Nephron progenitor cell (in vitro differentiated cells): ENCODE measurements at regions not wholly inside any gene's neighbourhood (a gene's known extent, or its start where the extent isn't known, plus 50 kb on each side); places are given as distances from the start of the nearest gene placed in this dataset.

Experiments
- DNase-seq: peaks from one replicate; pipeline ENCODE4 v3.0.0; 2021
- H3K27ac Mint-ChIP-seq: 2 replicates; pipeline ENCODE4 v1.8.0; 2021; ENCODE audit warnings: mild to moderate bottlenecking, moderate library complexity, mixed read lengths
- H3K27me3 Mint-ChIP-seq: 2 replicates; pipeline ENCODE4 v1.8.0; 2021; ENCODE audit warnings: mild to moderate bottlenecking, low read depth, mixed read lengths; ENCODE audit not compliant: poor library complexity
- H3K36me3 Mint-ChIP-seq: 2 replicates; pipeline ENCODE4 v1.8.0; 2021; ENCODE audit warnings: low read depth, mixed read lengths
- H3K4me1 Mint-ChIP-seq: 2 replicates; pipeline ENCODE4 v1.8.0; 2021; ENCODE audit warnings: mixed read lengths
- H3K4me3 Mint-ChIP-seq: 2 replicates; pipeline ENCODE4 v1.8.0; 2021; ENCODE audit warnings: mild to moderate bottlenecking, moderate library complexity, mixed read lengths
- H3K9me3 Mint-ChIP-seq: 2 replicates; pipeline ENCODE4 v1.8.0; 2021; ENCODE audit warnings: mild to moderate bottlenecking, moderate library complexity, mixed read lengths
- CTCF ChIP-seq: fragments of 200-600 bp; sonication (generic); IDR thresholded peaks from 2 replicates; pipeline ENCODE4 v1.5.0; 2021; ENCODE audit warnings: antibody characterized with exemption

- DNase-seq: no peak
- H3K4me1 Mint-ChIP-seq: peaks cover 5% of the 10 kb centered on the region
- H3K9me3 Mint-ChIP-seq: peaks cover 6% of the 10 kb centered on the region
- no peaks in the 10 kb centered on the region for H3K27me3 Mint-ChIP-seq
- no peak for TF ChIP-seq CTCF
- no peaks in the 10 kb centered on the region for H3K36me3 Mint-ChIP-seq
- H3K4me3 Mint-ChIP-seq: no peak overlapping the region
- H3K27ac Mint-ChIP-seq: no peak overlapping the region
These were observed 111.2 kb upstream of the HAPLN1 start for GRCh38 chr5:83831834-83832233.

- no peak overlapping the region for H3K27ac Mint-ChIP-seq
- TF ChIP-seq CTCF: no peak
- peaks cover 4% of the 10 kb centered on the region for H3K36me3 Mint-ChIP-seq
- no peak overlapping the region for H3K4me3 Mint-ChIP-seq
- peaks cover 14% of the 10 kb centered on the region for H3K9me3 Mint-ChIP-seq
- no peak for DNase-seq
- H3K27me3 Mint-ChIP-seq: no peaks in the 10 kb centered on the region
- no peaks in the 10 kb centered on the region for H3K4me1 Mint-ChIP-seq
These were observed 106.5 kb upstream of the HAPLN1 start for GRCh38 chr5:83827111-83827557.

GRCh38 chr5:83817591-83817990 lies 96.9 kb upstream of the HAPLN1 start:
- no peak for DNase-seq
- Mint-ChIP-seq H3K4me3 (no peak overlapping the region), H3K27me3 (no peaks in the 10 kb centered on the region), H3K4me1 (no peaks in the 10 kb centered on the region), H3K27ac (no peak overlapping the region), H3K9me3 (peaks cover 26% of the 10 kb centered on the region), H3K36me3 (peaks cover 18% of the 10 kb centered on the region)
- TF ChIP-seq CTCF: no peak

- Mint-ChIP-seq H3K4me1 (no peaks in the 10 kb centered on the region), H3K9me3 (peaks cover 22% of the 10 kb centered on the region)
- no peak for TF ChIP-seq CTCF
These were observed 95.0 kb upstream of the HAPLN1 start for GRCh38 chr5:83815661-83816060.

GRCh38 chr5:83810511-83810910 lies 89.9 kb upstream of the HAPLN1 start:
- Mint-ChIP-seq H3K36me3 (no peaks in the 10 kb centered on the region), H3K4me1 (no peaks in the 10 kb centered on the region), H3K27me3 (no peaks in the 10 kb centered on the region), H3K4me3 (no peak overlapping the region), H3K27ac (no peak overlapping the region), H3K9me3 (peaks cover 24% of the 10 kb centered on the region)
- DNase-seq: no peak
- no peak for TF ChIP-seq CTCF

More at GRCh38 chr5:83815661-83816060, 95.0 kb upstream of the HAPLN1 start:
- H3K27me3 Mint-ChIP-seq: no peaks in the 10 kb centered on the region
- H3K27ac Mint-ChIP-seq: no peak overlapping the region
- no peak overlapping the region for H3K4me3 Mint-ChIP-seq
- no peak for DNase-seq
- peaks cover 11% of the 10 kb centered on the region for H3K36me3 Mint-ChIP-seq

- TF ChIP-seq CTCF: no peak
- Mint-ChIP-seq H3K27ac (no peak overlapping the region), H3K4me1 (peaks cover 15% of the 10 kb centered on the region), H3K36me3 (peaks cover 14% of the 10 kb centered on the region), H3K4me3 (no peak overlapping the region), H3K27me3 (no peaks in the 10 kb centered on the region), H3K9me3 (peaks cover 23% of the 10 kb centered on the region)
- DNase-seq: no peak
These were observed 82.0 kb upstream of the HAPLN1 start for GRCh38 chr5:83802686-83803085.
